IPS DF 6.9 (cell line): ENCODE measurements at regions not wholly inside any gene's neighbourhood (a gene's known extent, or its start where the extent isn't known, plus 50 kb on each side); places are given as distances from the start of the nearest gene placed in this dataset.

Experiments used
- DNase-seq: peaks from one replicate; pipeline ENCODE4 v3.0.0-alpha.2; 2013; ENCODE audit warnings: low read depth, low spot score
- H3K27ac ChIP-seq: one replicate; pipeline ENCODE4 v1.5.1; 2013; ENCODE audit warnings: low read length, control low read depth
- H3K27me3 ChIP-seq: 2 replicates; pipeline ENCODE4 v1.6.1; 2013; ENCODE audit warnings: mild to moderate bottlenecking, low read length; ENCODE audit not compliant: control insufficient read depth, insufficient read depth
- H3K36me3 ChIP-seq: 2 replicates; pipeline ENCODE4 v1.6.1; 2013; ENCODE audit warnings: low read length; ENCODE audit not compliant: control insufficient read depth, insufficient read depth
- H3K4me1 ChIP-seq: 2 replicates; pipeline ENCODE4 v1.6.1; 2013; ENCODE audit warnings: low read length; ENCODE audit not compliant: control insufficient read depth, insufficient read depth
- H3K4me3 ChIP-seq: 2 replicates; pipeline ENCODE4 v1.5.1; 2013; ENCODE audit warnings: mild to moderate bottlenecking, low read length
- H3K9me3 ChIP-seq: 2 replicates; pipeline ENCODE4 v1.6.1; 2013; ENCODE audit warnings: low read length, inconsistent platforms; ENCODE audit not compliant: control insufficient read depth, insufficient read depth
- WGBS: extraction: QIAGEN DNeasy Blood & Tissue Kit; methylation state at CpG from one replicate; pipeline ENCODE4 v1.1.7; 2013; ENCODE audit warnings: mixed read lengths, missing lambda C conversion rate; ENCODE audit not compliant: insufficient read length, insufficient coverage; 5-methylcytosine and 5-hydroxymethylcytosine counted together

- no peak for DNase-seq
- Histone ChIP-seq H3K4me3 (no peak overlapping the region), H3K9me3 (no peaks in the 10 kb centered on the region), H3K27ac (no peak overlapping the region), H3K4me1 (no peaks in the 10 kb centered on the region), H3K36me3 (no peaks in the 10 kb centered on the region), H3K27me3 (no peaks in the 10 kb centered on the region)
- no CpG with 5 or more reads among the region's 16 CpGs for WGBS
These were observed 227.5 kb downstream of the TTC32 start for GRCh38 chr2:19674051-19675002.

- no peaks in the 10 kb centered on the region for H3K4me1 ChIP-seq
- no CpG with 5 or more reads among the region's 11 CpGs for WGBS
- no peak for DNase-seq
- no peaks in the 10 kb centered on the region for H3K36me3 ChIP-seq
- no peak overlapping the region for H3K4me3 ChIP-seq
- no peaks in the 10 kb centered on the region for H3K9me3 ChIP-seq
- no peak overlapping the region for H3K27ac ChIP-seq
- no peaks in the 10 kb centered on the region for H3K27me3 ChIP-seq
These were observed 228.5 kb downstream of the TTC32 start for GRCh38 chr2:19673213-19673791.

GRCh38 chr2:19671916-19672315, 229.9 kb downstream of the TTC32 start:
- DNase-seq, result no peak
- Histone ChIP-seq H3K27ac (no peak overlapping the region), H3K36me3 (no peaks in the 10 kb centered on the region), H3K27me3 (no peaks in the 10 kb centered on the region), H3K4me1 (no peaks in the 10 kb centered on the region), H3K4me3 (no peak overlapping the region), H3K9me3 (no peaks in the 10 kb centered on the region)
- WGBS, result no CpG with 5 or more reads among the region's 4 CpGs

- Histone ChIP-seq H3K9me3 (no peaks in the 10 kb centered on the region), H3K4me1 (no peaks in the 10 kb centered on the region), H3K4me3 (no peak overlapping the region), H3K27ac (no peak overlapping the region), H3K27me3 (no peaks in the 10 kb centered on the region), H3K36me3 (no peaks in the 10 kb centered on the region)
- DNase-seq, result no peak
- no CpG with 5 or more reads among the region's 1 CpG for WGBS
These were observed 230.5 kb downstream of the TTC32 start for GRCh38 chr2:19671311-19671710.

GRCh38 chr2:19670303-19670702, 231.5 kb downstream of the TTC32 start:
- Histone ChIP-seq H3K27ac (no peak overlapping the region), H3K27me3 (no peaks in the 10 kb centered on the region), H3K9me3 (no peaks in the 10 kb centered on the region), H3K4me1 (no peaks in the 10 kb centered on the region), H3K4me3 (no peak overlapping the region), H3K36me3 (no peaks in the 10 kb centered on the region)
- no CpG with 5 or more reads among the region's 2 CpGs for WGBS
- no peak for DNase-seq

GRCh38 chr2:19669559-19669958, 232.2 kb downstream of the TTC32 start:
- H3K9me3 ChIP-seq, result no peaks in the 10 kb centered on the region
- H3K27ac ChIP-seq, result no peak overlapping the region
- no peaks in the 10 kb centered on the region for H3K27me3 ChIP-seq
- DNase-seq, result no peak
- WGBS, result no CpG with 5 or more reads among the region's 9 CpGs
- no peaks in the 10 kb centered on the region for H3K4me1 ChIP-seq
- H3K36me3 ChIP-seq, result no peaks in the 10 kb centered on the region
- H3K4me3 ChIP-seq, result no peak overlapping the region

GRCh38 chr2:19669126-19669525, 232.7 kb downstream of the TTC32 start:
- Histone ChIP-seq H3K27ac (no peak overlapping the region), H3K27me3 (no peaks in the 10 kb centered on the region), H3K36me3 (no peaks in the 10 kb centered on the region), H3K4me1 (no peaks in the 10 kb centered on the region), H3K9me3 (no peaks in the 10 kb centered on the region), H3K4me3 (no peak overlapping the region)
- no CpG with 5 or more reads among the region's 7 CpGs for WGBS
- DNase-seq, result no peak

- H3K4me3 ChIP-seq, result no peak overlapping the region
- WGBS, result no CpG with 5 or more reads among the region's 8 CpGs
- H3K4me1 ChIP-seq, result no peaks in the 10 kb centered on the region
- DNase-seq, result no peak
- no peak overlapping the region for H3K27ac ChIP-seq
- no peaks in the 10 kb centered on the region for H3K9me3 ChIP-seq
- H3K27me3 ChIP-seq, result no peaks in the 10 kb centered on the region
- H3K36me3 ChIP-seq, result no peaks in the 10 kb centered on the region
These were observed 234.2 kb downstream of the TTC32 start for GRCh38 chr2:19667536-19667949.

GRCh38 chr2:19667085-19667484, 234.7 kb downstream of the TTC32 start:
- DNase-seq, result no peak
- H3K9me3 ChIP-seq, result no peaks in the 10 kb centered on the region
- H3K4me3 ChIP-seq, result no peak overlapping the region
- H3K4me1 ChIP-seq, result no peaks in the 10 kb centered on the region
- no peaks in the 10 kb centered on the region for H3K36me3 ChIP-seq
- WGBS, result no CpG with 5 or more reads among the region's 3 CpGs
- H3K27ac ChIP-seq, result no peak overlapping the region
- H3K27me3 ChIP-seq, result no peaks in the 10 kb centered on the region

GRCh38 chr2:19664646-19665045, 237.1 kb downstream of the TTC32 start:
- H3K36me3 ChIP-seq, result no peaks in the 10 kb centered on the region
- H3K4me1 ChIP-seq, result no peaks in the 10 kb centered on the region
- DNase-seq, result no peak
- H3K4me3 ChIP-seq, result no peak overlapping the region
- WGBS, result no CpG with 5 or more reads among the region's 4 CpGs
- H3K9me3 ChIP-seq, result no peaks in the 10 kb centered on the region
- no peaks in the 10 kb centered on the region for H3K27me3 ChIP-seq
- H3K27ac ChIP-seq, result no peak overlapping the region
